ENCODE measurements at regions not wholly inside any gene's neighbourhood (a gene's known extent, or its start where the extent isn't known, plus 50 kb on each side); places are given as distances from the start of the nearest gene placed in this dataset.

DNA sequence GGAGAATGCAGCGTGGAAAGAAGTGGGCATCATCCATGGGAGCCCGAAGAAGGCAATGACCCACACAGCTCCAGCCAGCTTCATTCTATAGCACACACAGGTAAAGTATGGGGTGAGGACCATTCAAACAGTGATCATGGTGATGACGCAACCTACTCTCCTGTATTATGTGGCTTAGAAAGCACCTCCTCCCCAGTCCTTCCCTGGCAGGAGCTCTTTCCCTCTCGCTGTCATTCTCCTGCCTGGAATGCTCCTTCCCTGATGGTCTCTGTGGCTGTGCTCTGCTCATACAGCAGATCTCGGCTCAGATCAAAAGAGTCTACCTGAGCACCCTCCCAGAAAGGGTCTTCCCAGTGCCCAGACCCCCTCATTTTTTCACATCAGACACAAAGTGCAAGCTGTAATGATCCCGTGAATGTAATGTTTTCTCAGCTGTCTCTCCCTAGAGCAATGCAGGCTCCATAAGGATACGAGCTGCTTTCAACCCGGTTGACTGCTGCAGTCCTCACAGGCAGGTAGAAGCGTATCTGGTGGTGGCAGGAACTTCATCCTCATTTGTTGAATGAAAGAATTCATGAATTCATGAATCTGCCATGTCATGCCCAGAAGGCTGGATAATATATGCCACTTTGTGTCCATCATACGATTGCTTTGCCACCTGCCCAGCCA is 248.8 kb downstream of the HS3ST3A1 start:
- DNase-seq, result no peak

DNA sequence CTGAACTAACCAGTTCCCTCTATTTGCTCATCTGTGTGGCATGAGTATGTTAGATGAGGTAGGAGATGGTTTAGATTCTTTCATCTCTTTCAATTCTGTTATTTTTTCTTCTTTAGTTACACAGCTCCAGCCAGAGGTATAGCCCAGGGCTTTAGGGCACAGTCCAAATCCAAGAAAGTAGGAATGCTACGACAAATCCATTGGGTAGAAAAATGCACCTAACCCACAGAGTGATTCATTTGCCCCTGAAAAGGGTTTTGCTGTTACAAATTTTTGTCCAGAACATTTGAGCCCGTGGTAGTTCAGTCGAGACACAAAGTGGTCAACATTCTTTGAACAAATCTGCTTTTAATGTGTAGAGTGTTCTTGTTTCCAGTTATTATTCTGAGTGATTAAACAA is 250.7 kb downstream of the HS3ST3A1 start:
- DNase-seq, result no peak

DNA sequence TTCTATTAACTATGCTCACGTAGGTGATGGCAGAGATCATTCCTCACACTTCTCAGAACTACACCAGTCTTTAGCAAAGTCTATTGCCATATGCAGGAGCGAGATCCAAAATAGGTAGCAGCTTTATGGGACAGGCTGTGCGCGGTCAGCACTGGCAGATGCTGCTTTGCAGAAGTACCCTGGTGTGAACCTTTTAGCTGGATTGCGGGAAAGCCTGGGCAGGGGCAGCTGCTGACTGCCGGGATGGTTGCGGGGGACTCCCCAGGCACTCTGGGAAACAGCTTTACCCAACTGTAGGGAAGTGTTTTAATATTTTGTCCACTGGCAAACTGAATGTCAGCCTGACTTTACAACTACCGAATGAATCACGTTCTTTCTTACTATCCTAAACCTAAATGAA is 251.3 kb downstream of the HS3ST3A1 start:
- no peak for DNase-seq

DNA sequence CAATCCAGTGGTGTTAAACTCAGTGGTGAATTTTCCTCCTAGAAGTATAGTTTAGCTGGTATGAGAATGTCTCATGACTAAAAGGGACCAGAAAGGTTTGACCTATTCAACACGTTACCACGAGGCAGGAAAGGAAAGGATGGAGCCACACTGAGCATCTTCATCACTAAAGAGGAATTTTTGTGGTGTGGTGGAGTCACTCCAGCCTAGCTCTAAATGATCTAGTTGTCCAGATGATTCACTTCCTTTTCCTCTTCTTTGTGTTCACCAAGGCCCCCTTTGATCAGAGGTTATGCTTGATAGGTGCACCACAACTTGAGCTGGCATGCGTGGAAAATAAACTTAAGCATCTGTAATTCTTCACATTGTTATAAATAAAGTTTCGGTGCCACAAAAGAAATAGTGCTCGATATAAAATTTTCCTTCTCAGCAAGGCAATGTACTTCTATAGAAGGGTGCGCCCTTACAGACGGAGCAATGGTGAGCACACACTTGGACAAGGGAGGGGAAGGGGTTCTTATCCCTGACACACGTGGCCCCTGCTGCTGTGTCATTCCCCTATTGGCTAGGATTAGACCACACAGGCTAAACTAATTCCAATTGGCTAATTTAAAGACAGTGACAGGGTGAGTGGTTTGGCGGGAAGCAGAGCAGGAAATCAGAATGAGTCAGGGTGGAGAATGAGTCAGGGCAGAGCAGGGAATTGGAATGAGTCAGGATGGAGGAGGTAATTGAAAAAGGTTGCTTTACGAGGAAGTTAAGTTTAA is 254.6 kb downstream of the HS3ST3A1 start:
- no peak for DNase-seq

DNA sequence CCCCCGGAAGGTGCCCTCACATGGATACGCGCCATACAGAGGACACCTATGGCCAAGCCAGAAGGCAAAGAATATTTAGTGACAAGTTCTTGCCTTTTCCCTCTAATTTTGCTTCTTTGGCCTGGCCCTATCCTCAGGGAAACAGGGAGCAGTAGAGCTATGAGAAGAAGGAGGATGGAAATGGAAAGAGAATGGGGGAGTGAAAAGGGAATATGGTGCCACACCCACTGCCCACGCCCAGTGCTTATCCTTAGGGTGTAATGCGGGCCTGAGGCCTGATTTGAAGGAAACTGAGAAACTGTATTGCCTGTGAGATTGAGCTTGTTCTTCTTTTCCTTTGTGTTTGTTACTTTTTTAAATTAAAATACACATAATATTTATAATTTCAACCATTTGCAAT is 255.1 kb downstream of the HS3ST3A1 start:
- no peak for DNase-seq

DNA sequence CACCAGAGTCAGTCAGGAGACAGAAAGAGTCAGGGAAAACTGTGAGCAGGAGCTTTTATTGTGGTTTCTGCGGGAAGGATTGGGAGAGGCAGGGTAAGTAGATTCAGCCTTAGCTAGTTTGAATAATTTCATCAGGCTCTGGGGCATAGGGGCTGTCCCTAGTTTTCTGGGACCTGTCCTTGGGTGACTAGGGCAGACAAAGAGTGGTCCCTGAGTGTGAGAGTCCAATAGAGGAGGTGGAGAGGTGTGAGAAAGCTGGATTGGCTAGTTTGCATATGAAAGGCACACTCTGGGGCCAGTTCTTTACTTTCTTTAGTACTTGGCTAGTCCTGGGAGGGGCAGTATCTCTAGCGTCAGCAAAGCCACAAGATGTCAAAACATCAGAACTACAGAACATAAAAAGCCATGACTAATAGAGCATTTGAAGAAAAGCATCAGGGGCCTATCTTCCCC is 255.6 kb downstream of the HS3ST3A1 start:
- DNase-seq, result no peak

DNA sequence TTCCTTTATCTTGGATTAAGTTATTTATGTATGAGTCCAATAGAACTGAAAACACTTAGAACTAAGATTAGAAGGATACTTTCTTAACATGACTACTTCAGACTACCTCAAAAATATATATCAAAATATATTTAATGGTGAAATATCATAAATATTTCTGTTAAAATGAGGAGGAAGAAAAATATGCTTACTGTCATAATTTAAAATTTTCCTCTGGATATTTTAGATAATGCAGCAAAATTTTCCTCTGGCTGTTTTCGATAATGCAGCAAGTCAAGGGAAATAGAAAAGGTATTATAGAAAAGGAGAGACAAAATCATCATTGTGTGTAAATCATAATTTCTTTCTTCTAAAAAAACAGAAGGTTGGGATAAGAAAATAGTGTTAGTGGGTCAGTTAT is 263.3 kb downstream of the HS3ST3A1 start:
- no peak for DNase-seq

DNA sequence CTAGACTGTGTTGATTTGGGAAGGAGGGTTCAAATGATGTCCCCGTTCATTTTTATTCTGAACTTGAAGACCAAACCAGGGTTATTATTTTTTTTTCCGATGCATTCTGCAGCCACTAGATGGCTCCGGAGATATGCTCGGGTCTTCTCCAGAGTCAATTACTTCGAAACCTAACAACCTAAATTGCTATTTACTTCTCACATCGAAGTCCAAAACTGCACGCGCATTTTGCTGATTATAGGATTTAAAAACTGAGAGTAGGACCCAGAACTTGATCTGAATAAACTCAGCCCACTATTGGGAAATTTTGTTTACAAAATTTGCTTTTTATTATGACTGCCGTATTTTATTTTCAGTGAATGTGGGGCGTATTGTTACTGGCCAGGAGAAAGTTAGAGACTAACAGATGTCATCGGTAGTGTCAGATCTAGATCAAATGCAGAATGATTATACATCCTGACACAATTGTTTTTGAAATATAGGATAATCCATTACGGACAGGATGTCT is 263.8 kb downstream of the HS3ST3A1 start:
- DNase-seq, result peak; percentile 26

DNA sequence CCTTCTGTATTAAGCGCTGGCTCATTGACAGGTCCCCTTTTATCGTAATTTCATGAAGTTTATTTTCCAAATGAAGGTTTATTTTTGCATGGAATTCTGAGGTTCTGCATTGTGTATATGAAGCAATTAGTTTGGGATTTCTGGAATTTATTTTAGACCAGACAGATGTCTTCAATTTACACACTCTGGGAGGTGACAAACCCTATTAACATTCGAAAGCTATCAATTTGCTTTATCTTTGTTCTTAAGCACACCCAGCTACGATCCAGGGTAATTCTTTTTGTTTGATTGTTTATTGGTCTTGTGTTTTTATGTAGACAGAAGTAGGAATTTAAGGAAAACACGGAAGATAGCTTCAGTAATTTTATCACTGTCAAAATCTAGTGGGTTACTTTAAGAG is 264.6 kb downstream of the HS3ST3A1 start:
- no peak for DNase-seq

DNA sequence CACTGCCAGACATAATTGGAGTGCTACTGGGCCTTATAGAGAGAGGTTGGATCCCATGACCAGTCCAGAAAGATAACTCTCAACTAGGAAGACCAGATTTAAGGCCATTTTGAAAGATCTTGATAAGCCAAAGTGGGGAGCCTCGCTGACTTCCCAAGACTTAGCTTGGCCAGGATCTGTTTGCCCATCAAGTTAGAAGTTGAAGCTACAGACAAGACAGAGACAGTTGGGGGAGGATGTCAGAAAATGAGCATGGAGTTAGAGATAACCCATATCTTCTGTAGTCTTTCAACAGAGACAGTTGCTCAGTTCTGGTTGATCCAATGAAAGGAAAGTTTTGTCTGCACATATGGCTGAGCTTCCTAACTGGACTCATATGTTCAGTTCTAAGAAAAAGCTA is 267.4 kb downstream of the HS3ST3A1 start:
- no peak for DNase-seq

DNA sequence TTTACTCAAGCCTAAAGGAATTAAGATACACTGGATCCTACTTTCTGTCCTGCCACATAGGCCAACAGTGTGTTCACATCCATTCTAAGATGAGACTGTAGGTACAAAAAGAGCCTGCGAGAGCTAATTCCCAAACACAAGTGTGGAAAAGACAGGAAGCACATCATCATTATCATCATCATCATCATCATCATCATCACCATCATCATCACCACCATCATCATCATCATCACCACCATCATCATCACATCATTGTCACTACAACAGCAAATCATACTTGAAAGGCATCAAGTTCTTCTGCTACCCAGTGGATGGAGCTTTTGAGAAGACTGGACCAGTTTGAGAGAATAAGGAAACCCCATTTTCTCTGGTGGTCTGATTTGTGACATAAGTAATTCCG is 268.1 kb downstream of the HS3ST3A1 start:
- DNase-seq, result no peak

DNA sequence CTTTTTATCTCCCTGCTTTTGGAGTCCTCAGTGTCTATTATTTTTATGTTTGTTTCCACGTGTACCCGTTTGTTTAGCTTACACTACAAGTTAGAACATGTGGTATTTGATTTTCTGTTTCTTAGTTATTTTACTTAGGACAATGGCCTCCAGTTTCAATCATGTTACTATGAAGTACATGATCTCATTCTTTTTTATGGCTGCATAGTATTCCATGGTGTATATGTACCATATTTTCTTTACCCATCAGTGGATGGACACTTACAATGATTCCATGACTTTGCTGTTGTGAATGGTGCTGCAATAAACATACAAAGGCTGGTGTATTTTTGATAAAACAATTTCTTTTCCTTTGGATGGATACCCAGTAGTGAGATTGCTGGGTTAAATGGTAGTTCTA is 269.5 kb downstream of the HS3ST3A1 start:
- no peak for DNase-seq

DNA sequence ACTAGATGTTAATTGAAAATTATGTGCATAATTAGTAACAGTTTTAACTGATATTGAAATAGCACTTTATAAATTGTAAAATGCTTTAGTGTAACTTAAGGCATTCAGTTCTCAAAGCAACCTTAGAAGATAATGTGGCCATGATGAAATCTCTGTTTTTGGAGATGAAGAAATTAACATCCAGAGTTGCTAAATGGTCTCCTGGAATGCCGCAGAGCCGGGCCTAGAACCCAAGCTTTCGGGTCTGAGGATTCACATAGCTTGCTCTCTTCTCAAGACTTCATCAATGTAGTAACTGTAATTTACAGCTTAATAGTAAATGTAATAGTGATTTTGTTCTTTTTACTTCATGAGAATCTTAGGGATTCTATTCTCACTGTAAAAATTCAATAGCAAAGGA is 272.3 kb downstream of the HS3ST3A1 start:
- no peak for DNase-seq

DNA sequence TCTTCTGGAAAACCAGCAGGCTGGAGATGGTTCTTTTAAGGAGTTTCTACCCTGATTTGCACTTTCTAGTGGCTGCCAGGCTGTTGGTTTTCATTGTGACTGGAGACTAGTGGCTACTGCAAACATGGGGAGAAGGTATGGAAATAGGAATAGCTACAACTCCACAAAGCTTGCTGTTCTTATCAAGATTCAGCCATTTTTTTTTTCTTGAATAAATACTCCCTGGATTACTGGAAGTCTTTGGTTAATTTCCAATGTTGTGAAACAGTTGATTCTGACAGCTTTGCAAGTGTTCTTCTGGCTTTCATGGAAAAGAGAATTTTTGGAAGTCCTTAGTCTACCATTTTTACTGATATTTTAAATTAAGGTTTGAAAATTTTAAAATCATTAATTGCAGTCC is 277.7 kb downstream of the HS3ST3A1 start:
- no peak for DNase-seq

DNA sequence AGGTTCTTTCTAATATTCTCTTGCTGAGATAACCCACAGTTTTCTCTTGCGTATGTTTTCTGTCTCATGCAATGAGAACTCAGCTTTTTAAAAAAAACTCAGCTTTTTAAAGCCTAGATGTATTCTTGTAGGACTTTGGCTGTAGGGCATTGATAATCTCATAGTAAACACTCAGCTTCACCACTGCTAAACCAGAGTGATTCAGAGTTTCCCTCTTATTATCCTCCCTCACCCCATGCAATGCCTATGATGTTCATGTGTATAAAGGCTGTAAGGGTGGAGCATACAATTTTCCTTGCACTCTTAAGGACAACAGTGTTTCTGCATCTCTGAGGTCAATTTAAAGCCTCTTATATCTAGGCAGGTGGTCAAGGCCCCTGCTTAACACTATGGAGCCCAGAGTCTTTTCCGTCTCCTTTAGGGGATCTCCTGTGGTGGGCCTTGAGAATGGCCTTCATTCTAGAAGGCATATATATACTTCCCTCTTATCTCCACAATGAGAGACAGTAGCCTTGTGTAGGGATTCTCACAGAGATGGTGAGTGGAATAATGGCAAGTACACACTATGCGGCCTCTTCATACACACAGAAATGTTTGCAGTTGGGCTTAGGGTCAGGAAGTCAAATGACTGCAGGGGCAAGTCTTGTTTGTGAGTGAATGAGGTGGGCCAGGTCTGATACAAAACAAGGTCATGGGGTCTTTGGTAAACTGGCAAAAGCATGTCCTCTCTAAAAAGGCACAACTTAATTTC is 279.6 kb downstream of the HS3ST3A1 start:
- DNase-seq, result no peak

DNA sequence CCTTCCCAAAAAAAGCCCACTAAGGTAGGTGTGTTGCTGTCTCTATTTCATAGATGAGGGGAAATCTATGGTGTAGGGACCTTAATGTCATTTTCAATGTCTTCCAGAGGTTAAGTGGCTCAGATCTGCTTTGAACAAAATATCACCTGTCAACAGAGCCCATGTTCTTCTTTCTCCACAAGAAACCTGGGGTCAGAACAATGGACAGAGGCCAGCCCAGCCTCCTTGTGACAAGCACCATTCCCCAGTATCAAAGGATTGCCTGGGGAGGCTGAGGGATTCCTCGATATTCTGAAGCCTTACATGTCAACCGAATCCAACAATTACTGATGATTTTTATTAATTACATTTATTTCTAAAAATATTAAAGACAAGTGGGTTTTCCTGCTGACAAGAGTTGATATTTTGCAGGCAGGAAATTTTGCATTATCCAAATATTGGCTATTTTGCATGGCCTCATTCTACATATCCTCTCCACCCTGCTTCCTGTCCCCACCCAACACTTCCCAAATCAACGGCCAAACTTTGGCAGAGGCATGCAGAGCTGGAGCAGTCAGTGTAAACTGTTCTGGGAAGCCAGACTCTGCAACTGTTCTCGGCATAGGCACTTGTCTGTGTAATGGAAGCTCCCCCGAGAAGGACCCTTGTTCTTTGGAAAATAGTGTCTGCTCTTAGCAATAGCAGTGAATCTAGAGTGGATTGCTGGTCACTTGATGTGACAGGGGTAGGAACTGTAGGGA is 281.5 kb downstream of the HS3ST3A1 start:
- no peak for DNase-seq

DNA sequence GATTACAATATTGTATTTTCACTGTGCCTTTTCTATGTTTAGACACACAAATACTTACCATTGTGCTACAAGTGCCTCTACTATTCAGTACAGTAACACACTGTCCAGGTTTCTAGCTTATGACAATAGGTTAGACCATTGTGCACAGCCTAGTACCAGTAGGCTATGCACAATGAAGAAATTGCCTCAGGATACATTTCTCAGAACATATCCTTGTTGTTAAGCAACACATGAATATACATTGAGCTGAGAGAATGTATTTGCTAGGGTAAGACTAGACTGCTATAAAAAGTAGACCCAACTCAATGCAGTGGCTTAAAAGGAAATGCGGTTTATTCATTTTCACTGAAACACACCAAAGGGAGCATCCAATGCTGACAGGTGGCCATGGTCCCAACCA is 285.1 kb downstream of the HS3ST3A1 start:
- DNase-seq, result no peak

DNA sequence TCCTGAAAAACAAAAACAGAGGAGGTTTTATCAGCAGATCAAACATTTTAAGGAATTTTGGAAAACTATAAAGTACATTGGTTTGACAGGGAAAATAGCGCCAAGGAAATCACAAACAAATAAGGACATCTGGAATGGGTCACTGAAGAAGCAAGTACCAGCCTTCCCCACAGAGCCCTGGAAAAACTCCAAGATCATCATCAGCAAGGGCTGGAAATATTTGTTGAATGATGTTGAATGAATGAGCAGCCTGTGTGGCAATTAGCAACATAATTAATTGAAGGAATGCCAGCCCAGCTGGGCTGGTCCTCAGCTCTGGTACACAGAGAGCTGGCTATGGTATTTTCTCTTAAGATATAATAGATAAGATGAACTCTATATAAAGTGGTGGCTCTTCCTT is 290.4 kb downstream of the HS3ST3A1 start:
- DNase-seq, result peak; percentile 5

DNA sequence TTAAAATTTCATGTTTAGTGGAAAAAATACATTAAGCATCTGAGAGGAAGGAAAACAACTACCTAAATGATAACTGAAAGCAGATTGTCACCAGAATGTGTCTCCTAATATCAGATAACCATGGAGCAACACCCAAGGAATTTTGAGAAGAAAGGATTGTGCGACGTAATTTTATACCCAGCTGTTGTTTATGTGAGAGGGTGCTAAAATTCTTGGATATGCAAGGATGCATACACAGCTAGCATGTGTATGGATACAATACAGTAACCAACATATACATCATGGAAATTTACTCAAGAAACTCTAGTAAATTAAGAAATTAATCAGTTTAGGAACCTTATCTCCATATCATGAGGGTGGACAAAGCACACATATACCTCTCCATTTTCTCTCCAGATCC is 290.9 kb downstream of the HS3ST3A1 start:
- no peak for DNase-seq

DNA sequence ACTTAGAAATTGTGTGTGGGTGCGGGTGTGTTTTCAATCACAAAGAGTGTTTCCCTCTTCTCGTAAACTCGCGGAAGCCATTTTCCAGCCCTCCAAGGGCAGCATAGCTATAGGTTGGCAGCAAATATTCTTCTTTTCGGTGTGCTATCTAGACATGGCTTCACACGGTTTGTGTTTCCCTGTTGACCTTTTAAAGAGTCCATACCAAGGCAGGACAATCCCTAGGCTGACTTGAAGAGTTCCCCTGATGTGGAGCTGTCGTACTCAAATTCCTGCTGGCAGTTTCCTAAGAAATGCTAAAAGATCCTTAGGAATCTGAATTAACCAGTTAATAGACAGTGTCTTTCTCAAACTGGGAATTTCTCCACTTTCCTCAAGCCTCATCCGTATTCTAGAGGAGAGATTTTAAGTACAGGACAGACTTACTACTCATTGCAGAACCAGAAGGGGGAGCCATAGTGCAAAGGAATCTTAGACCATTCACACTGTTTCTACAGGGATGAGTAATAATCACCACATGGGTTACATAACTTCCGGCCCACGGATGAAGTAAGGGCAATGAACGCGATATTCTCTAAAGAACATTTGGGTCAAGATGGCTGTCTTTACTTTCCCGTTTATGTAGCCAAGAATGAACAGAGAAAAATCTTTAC is 288.6 kb upstream of the ELAC2 start:
- no peak for DNase-seq

DNA sequence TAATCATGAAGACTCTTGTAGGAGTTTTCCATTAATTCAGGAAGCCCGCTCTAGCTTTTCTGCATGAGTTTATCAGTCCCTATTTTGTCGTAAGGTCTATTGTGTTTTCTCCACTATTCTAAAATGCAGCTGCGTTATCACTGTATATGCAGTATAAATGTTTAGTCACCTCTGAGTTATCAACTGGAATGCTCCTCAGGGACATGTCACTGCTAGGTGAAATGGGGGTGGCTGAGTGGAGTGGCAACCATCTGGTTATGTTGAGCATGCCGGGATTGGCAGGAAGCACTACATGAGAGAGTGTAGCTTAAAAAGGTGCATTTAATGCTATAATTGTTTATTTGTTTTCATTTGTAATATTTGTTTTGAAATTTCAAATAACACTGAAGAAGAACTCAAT is 285.2 kb upstream of the ELAC2 start:
- no peak for DNase-seq

DNA sequence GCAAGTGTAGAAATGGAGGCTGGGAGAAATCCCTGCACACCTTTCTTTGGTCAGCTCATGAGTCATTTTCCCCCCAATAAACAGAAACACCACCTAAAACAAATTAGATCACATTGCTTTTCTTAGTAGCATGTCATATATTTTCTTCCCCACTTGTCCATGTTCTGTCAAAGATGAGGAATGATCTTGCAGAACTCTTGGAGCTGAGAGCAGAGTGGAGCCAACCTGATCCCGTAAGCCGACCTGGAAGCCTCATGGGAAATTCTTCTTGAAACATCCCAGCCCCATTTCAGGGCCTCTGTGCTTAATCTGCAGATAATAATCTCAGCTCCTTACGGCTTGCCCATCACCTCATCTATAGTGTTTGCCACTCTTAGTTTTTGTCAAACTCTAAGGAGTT is 284.6 kb upstream of the ELAC2 start:
- DNase-seq, result no peak

DNA sequence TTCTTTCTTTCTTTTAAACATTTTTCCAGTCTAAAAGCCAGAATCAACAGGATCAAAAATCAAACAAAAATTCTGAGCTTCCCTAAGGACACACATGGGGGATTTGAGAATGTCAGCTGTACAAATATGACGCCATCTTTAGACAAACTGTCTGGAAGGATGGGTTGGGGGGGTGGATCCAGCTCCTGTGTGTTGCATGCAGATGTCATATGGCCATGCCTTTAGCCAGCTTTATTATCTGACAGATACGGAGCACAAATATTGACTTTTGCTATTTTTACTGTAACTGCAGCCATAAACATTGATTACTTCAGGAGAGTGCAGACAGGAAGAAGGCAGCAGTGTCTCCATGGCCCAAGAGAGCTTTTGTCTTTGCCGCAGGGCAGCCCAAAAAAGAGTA is 279.4 kb upstream of the ELAC2 start:
- peak; percentile 79 for DNase-seq

Measured in NCI-H2029 (cell line).